ENCODE measurements at regions not wholly inside any gene's neighbourhood (a gene's known extent, or its start where the extent isn't known, plus 50 kb on each side); places are given as distances from the start of the nearest gene placed in this dataset.

DNA sequence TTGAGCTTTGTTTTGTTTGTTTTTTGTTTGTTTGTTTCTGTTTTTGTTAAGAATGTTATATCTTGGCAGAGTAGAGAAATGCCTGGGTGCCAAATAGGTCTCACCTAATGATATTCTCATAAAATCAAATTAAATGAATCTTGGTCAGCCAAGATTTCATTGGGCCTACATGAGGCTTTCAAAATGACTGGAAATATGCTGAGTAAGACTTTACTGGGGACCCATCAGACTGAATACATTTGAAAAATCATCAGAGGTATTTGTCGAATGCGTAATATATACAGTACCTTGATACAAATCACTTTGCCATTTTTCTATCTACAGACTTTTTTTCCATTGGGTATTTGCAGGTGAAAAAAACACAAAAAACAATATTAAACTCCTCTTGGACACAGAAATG is 480.8 kb downstream of the CDH2 start:
- no peak for TF ChIP-seq TCF7L2 (IDR thresholded peaks at IDR 0.05; ENCODE audit: borderline replicate concordance, extremely low read depth, insufficient read depth, insufficient read length)
- no peak for TF ChIP-seq POLR2A (IDR thresholded peaks at IDR 0.05; ENCODE audit: borderline replicate concordance, extremely low read depth, insufficient read depth, insufficient read length)
- TF ChIP-seq REST (IDR thresholded peaks at IDR 0.05; ENCODE audit: low read depth): no peak
- no peak for TF ChIP-seq CTCF (IDR thresholded peaks at IDR 0.05 in 2 of 3, conservative IDR thresholded peaks at IDR 0.05 in 1 of 3; ENCODE audit: borderline replicate concordance in 1 of 3, insufficient read depth in 1 of 3, low read depth in 2 of 3, low read length in 2 of 3)
- no peak for TF ChIP-seq RAD21 (IDR thresholded peaks at IDR 0.05; ENCODE audit: low read depth)
- TF ChIP-seq ZFX (IDR thresholded peaks at IDR 0.05): no peak
- no peak for TF ChIP-seq YY1 (IDR thresholded peaks at IDR 0.05; ENCODE audit: extremely low read depth, insufficient replicate concordance, low read depth, low read length)
- no peak for TF ChIP-seq EGR1 (IDR thresholded peaks at IDR 0.05; ENCODE audit: low read depth)
- TF ChIP-seq MAX (IDR thresholded peaks at IDR 0.05): no peak
- no peak for TF ChIP-seq POLR2AphosphoS5 (IDR thresholded peaks at IDR 0.05; ENCODE audit: low read depth, low read length)
- TF ChIP-seq SIN3A (IDR thresholded peaks at IDR 0.05; ENCODE audit: low read depth): no peak
- TF ChIP-seq EZH2phosphoT487 (IDR thresholded peaks at IDR 0.05; ENCODE audit: borderline replicate concordance): no peak

All from HCT116 (cell line).